CD4-positive, alpha-beta T cell treated with Interferon alpha-2 for 1 hour (primary cell): ENCODE measurements at regions not wholly inside any gene's neighbourhood (a gene's known extent, or its start where the extent isn't known, plus 50 kb on each side); places are given as distances from the start of the nearest gene placed in this dataset.

Source experiments
- DNase-seq, 2 donors: peaks; one replicate each; pipeline ENCODE4 v3.0.0-alpha.2; 2020 to 2022

DNA sequence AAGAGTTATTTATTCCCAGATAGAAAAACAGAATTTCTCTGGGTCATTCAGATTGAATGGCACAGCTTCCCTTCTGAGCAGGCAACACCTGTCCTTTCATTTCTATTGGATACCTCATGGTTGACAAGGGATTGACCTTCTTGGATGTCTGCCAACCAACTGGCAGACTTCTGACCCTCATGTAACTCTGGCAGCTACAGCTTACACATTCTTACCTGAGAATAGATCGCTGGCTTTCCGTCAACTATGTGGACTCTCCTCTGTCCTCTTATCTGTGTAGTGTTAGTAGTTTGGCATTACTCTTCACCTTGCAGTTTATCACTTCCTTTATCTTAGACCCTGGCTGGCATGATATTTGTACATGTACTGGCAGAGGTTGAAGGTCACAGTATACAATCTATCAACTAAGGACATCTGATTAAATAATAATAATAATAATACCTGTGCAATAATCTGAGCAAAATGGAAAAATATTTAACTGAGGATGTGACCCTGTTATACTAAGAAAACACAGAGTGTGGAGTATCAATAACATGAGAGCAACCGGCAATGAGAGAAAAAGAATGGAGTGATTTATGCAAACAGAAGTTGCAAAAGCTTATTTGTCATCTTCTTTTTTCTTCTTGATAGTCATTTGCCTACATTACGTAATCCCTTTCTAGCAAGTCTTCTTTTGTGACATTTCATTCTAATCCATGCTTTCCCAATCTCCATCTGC, 1118.2 kb downstream of the ARAP2 start:
- DNase-seq: no peak

DNA sequence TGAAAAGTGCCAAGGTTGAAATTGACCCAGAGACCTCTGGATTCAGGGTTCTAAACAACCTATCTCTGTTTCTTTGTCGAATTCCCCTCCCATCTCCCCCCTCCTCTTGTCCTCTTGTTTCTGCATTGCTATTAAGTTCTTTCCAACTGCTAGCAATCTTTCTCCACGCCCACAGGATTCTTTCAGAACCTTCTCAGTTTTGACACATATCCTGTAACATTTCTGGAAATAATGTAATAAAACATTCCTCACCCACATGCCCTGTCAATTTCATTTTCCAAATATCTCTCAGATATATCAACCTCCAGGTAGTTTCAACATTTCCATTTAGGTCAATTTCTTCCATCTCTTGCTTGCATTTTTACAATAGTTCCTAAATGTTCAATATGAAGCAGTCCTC, 1105.9 kb downstream of the ARAP2 start:
- no peak for DNase-seq

DNA sequence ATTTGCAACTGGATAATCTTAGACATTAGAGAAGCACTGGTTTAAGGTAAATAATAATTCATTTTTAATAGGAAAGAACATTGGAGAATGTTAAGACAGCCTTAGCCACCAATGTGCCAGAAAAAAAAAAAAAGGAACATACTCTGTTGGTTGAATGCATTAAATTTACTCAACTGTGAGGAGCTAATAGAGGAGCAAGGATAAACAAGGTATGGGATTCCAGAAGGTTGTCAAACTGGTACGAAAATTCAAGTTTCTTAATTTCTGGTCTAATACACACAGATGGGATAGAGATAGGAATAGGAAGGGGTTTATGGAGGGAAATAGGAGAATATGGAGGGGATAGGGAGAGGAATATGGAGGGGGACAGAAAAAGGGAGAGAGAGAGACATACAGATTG, 1096.6 kb downstream of the ARAP2 start:
- DNase-seq: no peak

DNA sequence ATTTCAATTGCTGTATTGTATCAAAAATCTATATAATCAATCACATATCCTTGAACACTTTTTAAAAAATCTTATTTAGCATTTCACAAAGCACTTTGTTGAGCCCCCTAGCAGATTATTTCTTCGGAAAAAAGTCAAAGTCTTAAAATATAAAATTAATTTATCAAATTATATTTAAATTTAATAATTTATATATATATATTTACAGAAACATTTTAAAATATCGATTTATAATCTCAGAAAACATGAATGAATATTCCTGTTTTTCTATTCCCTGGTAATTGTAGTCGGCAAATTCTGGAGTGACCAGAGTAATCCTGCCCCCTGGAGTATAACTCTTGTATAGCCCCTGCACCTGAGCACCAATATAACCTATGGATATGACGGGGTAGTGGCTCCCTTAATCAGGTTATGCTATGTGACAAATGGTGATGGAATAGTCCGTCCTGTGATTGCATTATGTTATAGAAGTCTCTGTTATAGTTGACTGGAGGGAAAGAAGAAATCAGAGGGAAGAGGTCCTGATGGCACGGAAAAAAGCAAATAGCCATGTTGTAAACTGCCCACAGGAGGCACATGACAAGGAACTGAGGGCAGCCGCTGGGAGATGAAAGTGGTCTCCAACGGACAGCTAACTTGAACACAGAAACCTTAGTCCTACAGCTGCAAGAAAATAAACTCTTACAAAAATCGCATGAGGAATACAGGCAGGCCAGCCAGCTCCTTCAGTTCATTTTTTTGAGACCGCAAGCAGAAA, 1092.3 kb downstream of the ARAP2 start:
- DNase-seq: no peak

DNA sequence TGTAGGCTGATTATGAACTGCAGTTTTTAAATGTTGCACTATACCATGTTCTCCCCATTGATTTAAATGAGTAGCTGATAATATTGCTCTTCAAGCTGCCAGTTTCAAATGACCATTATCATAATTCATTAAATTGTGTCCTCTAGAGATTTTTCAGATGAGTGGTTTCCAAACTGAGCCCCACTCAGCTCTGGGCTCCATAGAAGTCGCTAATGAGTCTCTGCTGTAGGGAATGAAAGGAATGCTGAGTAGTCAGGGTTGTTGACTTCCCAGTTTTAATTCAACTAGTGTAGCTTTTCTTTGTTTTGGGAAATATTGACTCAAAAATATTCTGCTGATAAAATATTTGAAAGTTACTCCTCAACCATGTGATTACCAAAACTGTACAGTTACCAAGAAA, 1081.1 kb downstream of the ARAP2 start:
- no peak for DNase-seq

DNA sequence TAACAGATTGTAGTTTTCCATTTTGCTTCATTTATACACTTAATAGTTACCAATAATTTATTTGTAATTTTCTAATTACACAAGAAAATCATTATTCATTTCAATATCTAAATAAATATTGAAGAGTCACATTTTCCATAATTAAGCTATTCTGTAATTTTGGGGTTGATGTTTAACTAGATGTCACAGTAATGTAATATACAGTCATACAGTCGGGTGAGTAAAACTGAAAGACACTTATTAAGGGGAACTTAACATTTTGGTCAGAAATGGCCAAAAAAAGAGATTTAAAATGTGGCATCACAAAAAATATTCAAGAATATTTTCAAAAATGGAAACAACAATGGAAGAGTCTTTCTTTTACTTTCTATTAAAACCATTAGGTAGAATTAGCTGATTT, 1080.3 kb downstream of the ARAP2 start:
- no peak for DNase-seq

DNA sequence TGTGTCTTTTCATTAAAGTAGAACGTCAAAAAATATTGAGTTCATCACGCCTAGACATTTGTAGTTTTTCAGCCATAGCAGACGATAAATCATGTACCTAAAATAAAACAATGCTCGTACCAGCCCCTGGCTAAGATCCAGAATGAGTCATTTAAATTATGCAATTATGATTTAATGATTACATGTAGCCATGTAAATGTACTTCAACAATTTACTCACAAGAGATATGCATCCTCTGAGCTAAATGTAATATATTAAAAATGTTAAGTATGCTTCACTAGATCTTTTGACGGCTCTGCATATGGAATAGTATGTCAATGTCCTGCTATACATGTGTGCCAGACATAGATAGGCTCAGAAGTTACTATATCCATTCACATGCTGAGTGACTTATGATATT, 1077.8 kb downstream of the ARAP2 start:
- no peak for DNase-seq

DNA sequence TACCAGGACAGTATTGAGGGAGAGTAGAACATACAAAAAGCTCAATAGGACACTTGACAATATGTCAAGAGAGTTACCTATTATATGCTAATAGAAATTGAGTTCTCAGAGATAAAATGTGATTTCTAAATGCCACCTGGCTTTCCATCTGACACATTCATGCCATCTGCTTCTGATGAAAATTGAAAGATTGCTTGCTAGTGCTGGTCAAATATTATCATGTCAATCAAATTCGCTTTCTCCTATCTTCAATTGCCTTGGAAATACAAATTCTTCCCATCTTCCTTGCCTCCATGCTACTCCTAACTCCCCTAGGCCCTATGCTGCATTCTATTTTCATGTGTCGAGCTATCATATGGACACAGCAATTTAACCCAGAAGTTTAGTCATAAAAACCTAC, 1076.9 kb downstream of the ARAP2 start:
- DNase-seq: no peak

DNA sequence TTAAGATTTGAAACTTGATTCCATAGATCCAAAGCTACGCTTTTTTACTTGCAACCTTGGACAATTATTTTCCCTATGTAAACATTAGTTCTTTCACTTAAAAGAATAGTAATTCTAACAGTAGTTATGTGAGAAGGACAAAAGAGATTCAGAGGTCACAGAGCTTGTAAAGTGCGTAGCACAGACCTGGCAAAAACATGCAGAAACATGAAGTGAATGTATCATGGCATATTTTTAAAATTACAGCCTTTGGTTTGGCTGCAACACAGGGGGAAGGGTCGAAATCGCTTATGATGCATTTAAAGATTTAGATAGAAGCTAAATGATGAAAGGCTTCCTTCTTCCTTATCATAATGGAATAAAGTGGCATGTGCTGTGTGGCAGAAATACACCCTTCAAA, 1068.8 kb downstream of the ARAP2 start:
- DNase-seq: no peak

DNA sequence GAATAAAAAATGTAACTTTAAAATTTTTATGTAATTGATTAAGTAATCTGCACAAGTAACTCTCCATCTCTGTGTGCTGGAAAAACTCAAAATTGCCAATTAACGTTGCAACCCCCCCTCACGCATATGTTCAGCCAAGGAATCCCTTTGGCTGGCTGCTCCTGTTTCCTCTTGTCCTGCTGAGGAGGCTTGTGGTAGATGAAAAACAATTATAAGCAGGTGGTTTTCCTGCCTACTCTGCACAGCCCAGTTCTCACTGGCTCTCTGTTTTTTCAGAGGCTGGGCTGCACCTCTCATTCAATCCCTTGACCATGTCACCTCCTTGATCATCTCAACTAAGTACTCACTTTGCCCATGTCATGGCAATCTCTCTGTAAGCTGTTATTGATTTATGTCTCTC, 1068.4 kb downstream of the ARAP2 start:
- DNase-seq: no peak

DNA sequence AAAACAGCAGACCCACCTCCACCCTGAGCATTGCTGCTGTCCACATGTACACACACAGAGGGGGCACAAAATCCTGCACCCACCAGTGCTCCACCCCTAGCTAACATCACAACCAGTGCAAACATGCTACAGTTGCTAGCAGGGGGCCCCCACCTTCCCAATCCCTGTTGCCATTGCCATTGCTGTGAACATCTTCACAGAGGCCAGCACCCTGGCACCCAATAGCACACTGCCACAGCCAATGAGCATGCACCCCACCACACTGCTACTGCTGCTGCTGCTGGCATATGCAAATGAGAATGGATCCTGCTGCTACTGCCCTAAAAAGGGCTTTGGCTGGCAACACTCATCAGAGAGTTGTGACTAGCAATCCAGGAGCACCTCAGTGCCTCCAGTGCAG, 1061.9 kb downstream of the ARAP2 start:
- DNase-seq: no peak

DNA sequence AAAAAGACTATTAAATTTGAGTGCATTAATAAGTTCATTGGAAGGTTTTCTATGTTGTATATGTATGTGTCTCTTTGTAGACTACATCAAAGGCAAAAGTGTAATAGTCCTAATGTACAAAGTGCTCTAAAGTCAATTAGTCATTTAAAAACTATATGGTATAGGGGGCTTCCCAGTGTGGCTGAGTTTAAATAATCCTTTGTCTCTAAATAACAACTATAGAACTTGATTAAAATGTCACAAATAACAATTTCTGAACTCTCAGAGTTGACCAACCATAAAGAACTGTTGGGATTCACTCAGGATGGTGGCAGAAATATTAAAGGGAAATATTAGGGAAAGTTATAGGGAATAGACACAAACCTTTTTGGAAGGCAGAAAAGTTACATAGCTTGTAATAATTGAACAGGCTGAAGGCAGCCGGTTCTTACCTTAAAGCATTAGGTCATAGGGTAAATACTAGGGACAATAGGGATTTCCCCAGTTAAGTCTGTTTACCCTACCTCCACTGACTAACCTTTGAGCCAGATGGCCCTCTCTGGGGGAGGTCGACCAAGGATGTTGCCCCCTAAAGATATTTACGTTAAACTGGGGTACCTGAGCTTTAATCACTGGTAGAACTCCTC, 1054.2 kb downstream of the ARAP2 start:
- DNase-seq: no peak

DNA sequence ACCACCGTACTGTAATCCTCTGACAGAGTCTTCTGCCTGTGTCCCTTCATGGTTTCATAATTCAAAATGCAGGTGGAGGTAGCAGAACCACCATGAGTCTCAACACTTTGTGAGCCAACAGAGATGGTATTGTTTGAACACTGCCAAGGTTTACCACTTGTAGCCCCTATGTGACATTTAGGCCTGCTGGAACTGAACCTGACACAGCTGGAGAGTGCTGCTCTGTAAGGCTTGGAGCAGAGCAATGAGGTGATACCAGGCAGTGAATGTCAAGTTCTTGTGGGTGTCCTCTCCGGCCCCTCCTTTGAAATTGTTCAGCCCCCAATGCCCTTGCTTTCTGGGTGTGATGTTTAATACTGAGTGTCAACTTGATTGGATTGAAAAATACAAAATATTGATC, 1042.9 kb downstream of the ARAP2 start:
- no peak for DNase-seq

DNA sequence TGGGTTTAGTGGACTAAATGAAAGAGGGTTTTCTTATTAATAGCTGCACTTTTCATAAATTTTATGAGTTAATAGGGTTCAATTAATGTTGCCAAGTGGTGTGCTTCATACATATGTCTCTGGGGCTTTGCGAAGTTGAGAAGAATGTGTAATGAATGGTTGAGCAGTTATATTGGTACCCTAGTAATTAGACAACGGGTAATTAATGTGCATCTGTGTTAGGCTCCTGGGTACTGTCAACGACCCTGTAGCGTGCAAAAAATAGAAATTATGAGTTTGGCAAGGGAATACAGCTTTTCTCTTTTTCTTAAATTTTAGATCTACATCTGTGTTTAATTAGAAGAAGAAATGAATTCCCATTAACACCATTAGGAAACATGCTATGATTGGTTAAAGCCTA, 1027.7 kb downstream of the ARAP2 start:
- no peak for DNase-seq

DNA sequence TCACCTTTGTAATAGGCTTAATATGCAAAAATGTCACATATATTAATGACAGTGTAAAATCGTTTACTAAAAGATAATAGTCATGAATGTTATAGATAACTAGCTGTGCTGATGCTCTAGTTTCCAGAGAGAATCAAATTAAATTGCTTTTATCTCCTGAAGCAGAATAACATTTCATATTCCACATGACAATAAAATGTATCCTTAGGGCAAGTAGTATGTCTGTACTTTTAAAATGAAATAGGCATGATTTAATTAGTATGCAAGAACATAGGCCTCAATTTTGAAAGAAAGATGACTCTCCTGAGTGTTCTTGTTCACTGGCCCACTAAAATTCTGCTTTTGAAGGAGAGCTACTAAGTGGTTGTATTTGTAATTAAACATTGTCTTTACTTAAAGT, 1027.0 kb downstream of the ARAP2 start:
- no peak for DNase-seq

DNA sequence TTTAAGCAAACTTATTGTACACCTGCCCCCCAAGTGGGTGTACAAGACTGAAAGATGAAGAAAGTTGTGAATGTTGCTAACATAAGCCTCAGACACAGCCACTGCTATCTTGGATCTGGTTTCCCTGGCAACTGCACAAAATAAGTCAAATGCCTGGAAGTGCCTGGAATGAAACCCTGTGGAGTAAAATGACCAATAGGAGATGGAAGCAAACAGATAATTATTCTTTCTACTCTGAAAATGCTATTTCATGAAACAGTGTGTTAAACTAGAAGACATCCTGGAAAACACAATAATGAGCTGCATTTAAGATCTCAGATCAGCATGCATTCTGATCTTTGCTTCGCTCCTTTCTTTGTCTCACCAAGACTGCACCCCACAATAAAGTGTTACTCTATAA, 1016.0 kb downstream of the ARAP2 start:
- no peak for DNase-seq

DNA sequence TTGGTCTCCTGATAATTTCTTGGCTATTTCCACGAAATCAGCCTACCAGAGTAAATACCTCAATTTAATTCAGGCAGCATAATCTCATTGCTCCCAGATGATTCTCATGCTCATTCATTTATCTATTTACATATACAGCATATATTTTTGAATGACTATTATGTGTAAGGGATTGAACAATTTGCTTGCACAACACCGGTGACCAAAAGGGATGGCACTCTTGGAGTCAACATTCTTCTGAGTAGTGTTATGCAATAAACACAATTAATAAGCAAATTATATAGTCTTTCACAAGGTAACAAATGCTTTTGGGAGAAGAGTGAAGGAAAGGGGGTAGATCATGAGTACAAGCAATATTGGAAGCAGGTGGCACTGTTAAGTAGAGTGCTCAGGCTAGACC, 1015.3 kb downstream of the ARAP2 start:
- no peak for DNase-seq

DNA sequence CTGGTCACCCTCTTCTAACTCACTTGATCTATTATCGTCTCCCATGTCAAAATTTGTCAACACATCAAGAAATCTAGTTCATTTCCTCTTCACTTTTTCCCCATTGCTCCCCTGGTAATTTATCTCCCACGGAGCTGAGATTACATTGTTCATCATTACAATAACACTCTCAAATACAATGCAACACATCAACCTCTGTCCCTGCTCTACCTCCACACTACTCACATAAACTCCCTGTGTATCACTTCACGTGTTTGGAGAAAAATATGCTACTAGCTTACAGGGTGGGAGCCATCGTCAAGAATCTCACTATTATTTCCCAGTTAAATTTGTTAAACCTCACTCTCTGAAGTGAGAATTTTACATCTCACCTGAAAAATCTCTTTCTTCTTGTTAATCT, 1006.4 kb downstream of the ARAP2 start:
- DNase-seq: no peak

DNA sequence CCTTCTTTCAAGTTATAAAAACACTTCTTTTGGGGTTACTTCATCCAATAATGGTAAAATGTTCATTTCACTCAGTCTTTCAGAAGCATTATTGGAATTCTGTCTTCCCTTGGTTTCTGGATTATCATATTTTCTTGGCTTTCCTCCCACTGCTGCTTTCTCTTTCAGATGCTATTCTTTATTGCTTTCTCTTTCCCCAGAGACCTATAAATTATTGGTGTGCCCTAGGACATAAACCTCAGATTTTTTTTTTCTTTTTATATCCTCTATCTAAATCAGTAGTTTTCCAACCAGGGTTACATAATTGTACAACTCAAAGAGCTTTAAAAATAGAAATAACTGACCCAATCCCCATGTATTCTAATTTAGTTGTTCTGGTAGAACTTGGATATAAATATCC, 1005.5 kb downstream of the ARAP2 start:
- DNase-seq: no peak

DNA sequence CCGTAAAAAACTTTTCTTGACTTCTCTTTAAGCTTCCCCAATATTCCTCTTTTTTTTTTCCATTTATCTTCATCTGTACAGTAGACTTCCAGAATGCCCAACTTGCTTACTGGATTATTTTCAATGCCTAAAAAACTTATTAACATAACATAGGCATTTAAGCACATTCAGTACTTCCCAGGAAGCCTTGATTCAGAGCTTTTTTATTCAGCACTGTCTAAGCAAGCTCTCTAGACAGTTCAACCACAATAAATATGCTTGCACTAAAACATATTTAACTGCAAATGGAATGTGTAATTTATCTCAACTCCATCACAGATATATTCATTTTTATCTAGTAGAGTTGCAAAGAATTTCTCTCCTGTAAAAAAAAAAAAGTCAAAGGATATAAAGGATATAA, 997.8 kb downstream of the ARAP2 start:
- DNase-seq: no peak

DNA sequence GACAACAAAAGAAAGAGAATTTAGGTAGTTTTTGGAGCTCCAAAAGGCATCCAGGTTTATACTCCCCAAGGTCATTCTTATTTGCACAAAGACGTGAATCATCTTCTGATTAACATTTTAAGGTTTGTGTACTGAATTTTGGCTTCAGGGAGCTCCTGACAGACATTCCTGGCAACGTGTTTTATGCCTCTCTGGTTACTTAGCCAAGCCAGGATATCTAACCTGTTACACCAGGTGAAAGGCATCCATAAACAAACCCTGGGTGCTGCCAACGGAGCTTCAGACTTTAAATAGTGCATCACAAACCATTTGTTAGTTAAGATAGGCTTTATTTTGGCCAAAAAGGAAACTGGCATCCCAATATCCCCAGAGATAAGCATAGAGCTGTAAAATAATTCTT, 997.3 kb downstream of the ARAP2 start:
- no peak for DNase-seq

DNA sequence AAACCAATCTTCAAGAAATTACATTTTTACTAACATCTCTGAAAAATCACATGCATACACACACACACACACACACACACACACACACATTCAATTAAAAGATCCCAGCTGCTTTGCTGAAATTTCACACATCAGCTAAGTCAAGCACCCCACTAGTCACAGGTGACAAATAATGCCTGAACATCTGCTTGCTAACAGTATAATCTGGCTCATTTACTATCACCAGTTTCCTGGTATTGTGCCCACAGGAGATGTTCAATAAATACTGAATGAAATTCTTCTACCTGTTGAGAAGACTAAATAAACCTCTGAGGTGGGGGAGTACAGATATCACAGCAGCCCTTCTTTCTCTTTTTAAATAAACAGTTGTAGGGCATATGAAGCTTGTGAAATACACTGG, 994.0 kb downstream of the ARAP2 start:
- DNase-seq: no peak

DNA sequence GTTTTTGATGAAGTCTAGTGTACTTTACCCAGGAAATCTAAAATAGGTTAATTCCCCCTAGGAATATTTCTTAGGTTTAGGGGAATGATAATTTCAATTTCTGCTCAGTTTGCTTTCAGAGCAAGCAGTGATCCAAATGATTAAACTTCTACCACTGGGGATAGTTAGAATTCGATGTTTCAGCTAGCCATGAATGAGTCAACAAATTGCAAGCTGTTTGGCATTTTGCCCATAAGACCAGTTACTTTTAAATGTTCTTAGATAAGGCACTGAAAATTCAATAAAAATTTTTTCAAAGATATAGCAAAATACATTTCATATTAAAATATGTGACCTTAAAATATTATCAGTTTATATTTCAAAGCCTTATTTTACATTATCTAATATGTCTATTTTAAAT, 993.6 kb downstream of the ARAP2 start:
- no peak for DNase-seq

DNA sequence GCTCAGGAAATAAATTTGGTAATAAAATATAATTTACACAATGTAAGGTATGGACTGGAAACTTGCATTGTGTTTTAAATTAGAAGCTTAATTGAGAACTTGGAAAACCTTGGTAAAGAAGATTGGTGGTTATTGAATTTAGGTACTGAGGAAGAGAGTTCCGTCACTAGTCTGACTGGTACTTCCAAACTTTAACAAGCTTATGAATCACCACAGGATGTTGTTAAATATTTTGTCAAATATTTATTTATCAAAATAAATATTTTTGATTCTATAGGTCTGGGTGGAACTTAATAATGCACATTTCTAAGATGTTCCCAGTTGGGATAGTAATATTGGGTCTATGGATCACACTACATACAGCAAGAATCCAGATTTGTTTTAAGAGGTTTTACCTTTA, 992.2 kb downstream of the ARAP2 start:
- DNase-seq: no peak

DNA sequence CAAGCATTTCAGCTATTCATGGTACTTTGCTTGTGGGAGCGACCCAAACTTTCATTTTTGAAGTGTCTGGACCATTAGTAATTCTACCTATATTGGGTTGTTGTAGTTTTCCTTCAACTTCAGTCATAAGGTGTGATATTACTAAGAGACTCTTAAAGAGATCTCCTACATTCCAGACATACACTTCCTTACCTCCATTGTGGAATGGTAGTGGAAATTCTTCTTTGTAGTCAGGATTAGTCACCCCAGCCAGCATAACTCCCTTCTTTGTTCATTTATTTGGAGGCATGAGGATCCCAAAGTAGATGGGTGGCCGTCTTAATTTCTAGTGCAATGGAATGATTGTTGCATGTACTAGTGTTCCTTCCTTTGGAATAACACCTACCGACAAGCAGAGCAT, 991.4 kb downstream of the ARAP2 start:
- no peak for DNase-seq
